GM21381 (cell line): ENCODE measurements at regions not wholly inside any gene's neighbourhood (a gene's known extent, or its start where the extent isn't known, plus 50 kb on each side); places are given as distances from the start of the nearest gene placed in this dataset.
A peak's percentile ranks its signal among the peaks of the same experiment; 100 is the strongest.
"Not testable (repeated sequence)": the region's sequence is repeated elsewhere in the genome, so short reads cannot be mapped to it uniquely, and the experiment has no call there.

Experiments
- ATAC-seq: cut with Tn5 transposase; IDR thresholded peaks from one replicate; pipeline ENCODE4 v1.9.1; 2021; ENCODE audit warnings: mild to moderate bottlenecking, moderate library complexity; ENCODE audit not compliant: unreplicated experiment

GRCh38 chr7:98771519-98771918, 98.3 kb downstream of the TMEM130 start:
- no peak for ATAC-seq

DNA sequence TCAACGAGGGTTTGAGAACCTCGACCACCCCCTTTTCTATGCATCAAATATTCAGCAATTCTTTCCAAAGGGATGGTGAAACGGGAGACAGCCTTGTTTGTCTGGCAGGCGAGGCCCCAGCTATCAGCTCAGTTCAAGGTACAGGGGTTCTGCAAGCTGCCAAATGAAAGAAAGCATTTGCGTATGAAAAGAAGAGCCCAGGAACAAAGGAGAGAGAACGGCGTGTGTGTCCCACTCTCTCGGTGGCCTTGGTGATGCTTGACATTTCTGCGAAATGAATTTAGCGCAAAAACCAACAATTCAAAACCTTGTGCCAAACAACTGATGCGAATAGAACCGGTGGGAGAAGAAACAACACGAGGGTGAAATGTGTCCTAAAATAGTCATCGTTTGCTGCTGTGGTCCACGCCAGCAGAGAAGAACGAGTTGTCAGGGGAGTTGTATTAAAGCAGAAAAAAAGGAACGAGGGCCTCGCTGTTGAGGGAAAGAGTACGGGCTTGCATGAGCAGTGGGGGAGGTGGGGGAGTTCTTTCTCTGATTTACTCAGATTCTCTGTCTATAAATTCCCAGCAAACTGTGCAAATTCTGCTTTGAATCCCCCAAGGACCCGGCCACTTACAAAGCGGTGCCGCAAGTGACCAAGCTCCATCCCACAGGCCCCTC, 97.7 kb downstream of the TMEM130 start:
- ATAC-seq: no peak

GRCh38 chr7:98774884-98775283, 94.9 kb downstream of the TMEM130 start:
- ATAC-seq: no peak

DNA sequence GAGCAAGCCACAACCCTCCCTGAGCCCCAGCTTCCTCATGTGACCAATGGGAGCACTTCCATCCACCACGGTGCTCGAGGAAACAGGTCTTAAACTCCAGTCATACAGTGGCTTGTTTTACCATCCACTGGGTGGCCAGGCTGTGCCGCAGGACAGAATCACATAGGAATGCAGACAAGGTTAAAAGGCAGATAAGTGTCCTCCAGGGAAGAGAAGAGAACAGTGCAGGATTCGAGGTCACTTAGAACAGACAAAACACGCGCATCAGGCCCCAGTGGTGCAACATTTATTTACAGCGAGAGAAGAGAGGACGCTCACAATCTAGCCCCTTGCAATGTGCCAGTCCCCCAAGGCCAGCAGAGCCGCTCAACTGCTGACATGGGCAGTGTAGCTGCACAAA, 92.8 kb downstream of the TMEM130 start:
- ATAC-seq: no peak

GRCh38 chr7:98778421-98778820, 91.4 kb downstream of the TMEM130 start:
- ATAC-seq: no peak

- no peak for ATAC-seq
These were observed 89.8 kb downstream of the TMEM130 start for GRCh38 chr7:98779800-98780587.

- ATAC-seq: no peak
These were observed 85.5 kb downstream of the TMEM130 start for GRCh38 chr7:98784216-98784785.

GRCh38 chr7:98785929-98786571, 83.8 kb downstream of the TMEM130 start:
- no peak for ATAC-seq

DNA sequence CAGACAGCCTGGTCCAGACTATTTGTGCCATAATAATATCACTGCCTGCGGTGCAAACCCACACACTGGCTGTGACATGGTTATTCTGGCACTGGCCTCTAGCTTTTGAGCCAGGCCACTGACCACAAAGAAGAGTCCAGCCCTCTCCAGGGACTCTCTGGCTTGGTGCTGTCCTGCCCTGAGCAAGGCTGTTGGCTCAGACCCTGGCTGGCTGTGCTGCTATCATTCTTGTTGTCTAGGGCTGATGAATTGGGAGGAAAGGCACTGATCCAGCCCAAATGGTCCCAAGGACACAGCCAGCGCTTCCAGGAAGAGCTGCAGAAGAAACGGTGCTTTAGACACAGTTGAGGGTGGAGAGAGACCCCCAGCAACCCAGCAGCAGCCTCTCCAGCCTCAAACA, 80.8 kb downstream of the TMEM130 start:
- ATAC-seq: no peak

GRCh38 chr7:98794453-98794852, 75.4 kb downstream of the TMEM130 start:
- not testable (repeated sequence) for ATAC-seq

DNA sequence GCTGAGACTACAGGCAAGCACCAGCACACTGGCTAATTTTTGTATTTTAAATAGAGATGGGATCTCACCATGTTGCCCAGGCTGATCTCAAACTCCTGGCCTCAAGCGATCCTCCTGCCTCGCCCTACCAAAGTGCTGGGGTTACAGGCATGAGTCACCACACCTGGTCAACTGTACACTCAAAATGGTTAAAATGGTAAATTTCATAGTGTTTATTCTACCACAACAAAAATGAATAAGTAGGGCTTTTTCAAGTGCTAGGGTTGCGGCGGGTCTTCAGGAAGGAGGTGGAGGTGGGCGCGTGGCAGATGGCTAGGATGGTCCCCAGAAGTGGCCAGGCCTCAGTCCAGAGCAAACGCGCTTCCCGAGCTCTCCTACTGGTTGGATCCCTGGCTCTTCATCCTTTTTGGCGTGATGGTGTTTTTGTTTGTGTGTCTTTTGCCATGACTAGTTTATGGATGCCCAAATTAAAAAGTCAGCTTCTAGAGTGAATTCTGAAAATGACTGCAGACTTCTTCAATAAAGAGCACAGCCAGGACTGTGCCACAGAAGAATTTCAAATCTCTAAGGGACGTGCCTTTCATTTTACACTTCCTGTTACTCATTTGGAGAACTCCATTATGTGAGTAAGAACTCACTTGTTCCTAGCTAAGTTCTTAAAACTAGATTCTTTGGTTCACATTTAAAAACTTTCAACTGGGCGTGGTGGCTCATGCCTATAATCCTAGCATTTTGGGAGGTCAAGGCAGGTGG, 73.9 kb downstream of the TMEM130 start:
- peak; percentile 83 for ATAC-seq
